ENCODE measurements at regions not wholly inside any gene's neighbourhood (a gene's known extent, or its start where the extent isn't known, plus 50 kb on each side); places are given as distances from the start of the nearest gene placed in this dataset.

DNA sequence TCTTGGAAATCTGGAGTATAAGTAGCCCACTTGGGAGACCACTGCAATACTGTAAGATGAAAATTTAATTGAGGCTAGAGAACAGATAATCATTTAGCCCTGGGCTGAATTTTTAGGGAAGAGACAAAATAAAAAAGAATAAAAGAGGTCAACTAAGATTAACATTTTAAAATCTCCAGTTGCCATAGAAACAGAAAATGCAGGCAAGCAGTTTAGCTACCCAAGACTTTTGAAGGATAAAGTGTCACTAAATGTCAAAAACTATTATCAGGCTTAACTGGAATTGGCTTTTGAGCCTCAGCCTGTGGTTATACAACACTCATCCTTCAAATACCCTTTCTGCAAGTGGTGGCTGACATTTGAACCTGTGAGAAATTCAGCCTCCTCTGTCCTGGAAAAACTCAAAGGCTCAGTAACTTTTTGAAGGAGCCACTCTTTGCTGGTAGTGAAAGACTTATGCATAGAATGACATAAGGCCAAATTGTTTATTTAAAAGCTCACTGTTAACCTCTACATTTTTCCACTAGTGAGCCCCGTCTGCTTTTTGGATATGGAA lies 220.7 kb upstream of the KCNJ16 start:
- TF ChIP-seq, protein P1, sequence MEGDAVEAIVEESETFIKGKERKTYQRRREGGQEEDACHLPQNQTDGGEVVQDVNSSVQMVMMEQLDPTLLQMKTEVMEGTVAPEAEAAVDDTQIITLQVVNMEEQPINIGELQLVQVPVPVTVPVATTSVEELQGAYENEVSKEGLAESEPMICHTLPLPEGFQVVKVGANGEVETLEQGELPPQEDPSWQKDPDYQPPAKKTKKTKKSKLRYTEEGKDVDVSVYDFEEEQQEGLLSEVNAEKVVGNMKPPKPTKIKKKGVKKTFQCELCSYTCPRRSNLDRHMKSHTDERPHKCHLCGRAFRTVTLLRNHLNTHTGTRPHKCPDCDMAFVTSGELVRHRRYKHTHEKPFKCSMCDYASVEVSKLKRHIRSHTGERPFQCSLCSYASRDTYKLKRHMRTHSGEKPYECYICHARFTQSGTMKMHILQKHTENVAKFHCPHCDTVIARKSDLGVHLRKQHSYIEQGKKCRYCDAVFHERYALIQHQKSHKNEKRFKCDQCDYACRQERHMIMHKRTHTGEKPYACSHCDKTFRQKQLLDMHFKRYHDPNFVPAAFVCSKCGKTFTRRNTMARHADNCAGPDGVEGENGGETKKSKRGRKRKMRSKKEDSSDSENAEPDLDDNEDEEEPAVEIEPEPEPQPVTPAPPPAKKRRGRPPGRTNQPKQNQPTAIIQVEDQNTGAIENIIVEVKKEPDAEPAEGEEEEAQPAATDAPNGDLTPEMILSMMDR (IDR thresholded peaks at IDR 0.05; ENCODE audit: insufficient read depth, low read depth, low read length): no peak
- TF ChIP-seq EZH2 (IDR thresholded peaks at IDR 0.05; ENCODE audit: insufficient read depth, low read length): no peak

Data from astrocyte (in vitro differentiated cells and primary cell).